Stimulated activated CD4-positive, alpha-beta T cell treated with anti-CD3 and anti-CD28 coated beads, Interleukin-15, amount 100 ng/mL, for 24 hours (primary cell): ENCODE measurements at regions not wholly inside any gene's neighbourhood (a gene's known extent, or its start where the extent isn't known, plus 50 kb on each side); places are given as distances from the start of the nearest gene placed in this dataset.
"Not testable (repeated sequence)": the region's sequence is repeated elsewhere in the genome, so short reads cannot be mapped to it uniquely, and the experiment has no call there.

Source experiments
- DNase-seq: peaks from one replicate; pipeline ENCODE4 v3.0.0-alpha.2; 2020

GRCh38 chr16:33995821-33996372 lies 536.5 kb downstream of the TP53TG3F start:
- not testable (repeated sequence) for DNase-seq

- DNase-seq: not testable (repeated sequence)
Measured at GRCh38 chr16:34001184-34001583, 541.8 kb downstream of the TP53TG3F start.

- DNase-seq: not testable (repeated sequence)
Measured at GRCh38 chr16:34001961-34002360, 542.5 kb downstream of the TP53TG3F start.

GRCh38 chr16:34014841-34015820 lies 555.7 kb downstream of the TP53TG3F start:
- DNase-seq: not testable (repeated sequence)

- not testable (repeated sequence) for DNase-seq
Measured at GRCh38 chr16:34018277-34018676, 558.9 kb downstream of the TP53TG3F start.

DNA sequence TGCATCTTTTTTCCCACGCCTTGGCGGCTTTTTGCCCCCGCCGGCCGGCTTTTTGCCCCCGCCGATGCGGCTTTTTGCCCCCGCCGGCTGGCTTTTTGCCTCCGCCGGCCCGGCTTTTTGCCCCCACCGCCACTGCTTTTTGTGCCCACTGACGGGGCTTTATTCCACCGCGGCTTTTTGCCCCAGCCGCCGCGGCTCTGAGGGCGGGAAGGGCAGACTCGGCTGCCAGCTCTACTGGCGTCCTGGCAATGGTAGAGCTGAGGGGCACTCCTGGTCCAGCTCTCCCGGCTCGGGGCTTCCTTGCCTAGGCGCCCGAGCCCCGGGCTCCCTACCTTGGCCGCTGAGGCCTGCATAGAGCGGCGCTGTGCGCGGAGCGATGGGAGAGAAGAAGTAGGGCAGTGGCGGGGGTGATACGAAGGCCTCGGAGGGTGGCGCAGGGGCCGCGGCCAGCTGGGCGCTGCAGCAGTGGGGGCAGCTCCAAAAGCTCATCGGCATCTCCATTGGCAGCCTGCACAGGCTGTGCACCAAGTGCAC lies 591.4 kb downstream of the TP53TG3F start:
- no peak for DNase-seq

- DNase-seq: no peak
Measured at GRCh38 chr16:34054137-34054536, 594.7 kb downstream of the TP53TG3F start.

DNA sequence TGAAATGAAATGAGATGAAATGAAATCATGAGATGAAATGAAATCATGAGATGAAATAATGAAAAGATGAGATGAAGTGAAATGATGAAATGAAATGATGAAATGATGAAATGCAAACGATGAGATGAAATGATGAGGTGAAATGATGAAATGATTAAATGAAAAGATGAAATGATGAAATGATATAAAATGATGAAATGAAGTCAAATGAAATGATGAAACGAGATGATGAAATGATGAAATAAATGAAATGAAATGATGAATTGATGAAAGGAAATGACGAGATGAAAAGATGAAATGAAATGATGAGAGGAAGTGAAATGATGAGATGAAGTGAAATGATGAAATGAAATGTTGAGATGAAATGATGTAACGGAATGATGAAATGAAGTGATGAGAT lies 595.6 kb downstream of the TP53TG3F start:
- no peak for DNase-seq

- not testable (repeated sequence) for DNase-seq
Measured at GRCh38 chr16:34062620-34063253, 603.3 kb downstream of the TP53TG3F start.

- DNase-seq: not testable (repeated sequence)
Measured at GRCh38 chr16:34063498-34064157, 604.2 kb downstream of the TP53TG3F start.

DNA sequence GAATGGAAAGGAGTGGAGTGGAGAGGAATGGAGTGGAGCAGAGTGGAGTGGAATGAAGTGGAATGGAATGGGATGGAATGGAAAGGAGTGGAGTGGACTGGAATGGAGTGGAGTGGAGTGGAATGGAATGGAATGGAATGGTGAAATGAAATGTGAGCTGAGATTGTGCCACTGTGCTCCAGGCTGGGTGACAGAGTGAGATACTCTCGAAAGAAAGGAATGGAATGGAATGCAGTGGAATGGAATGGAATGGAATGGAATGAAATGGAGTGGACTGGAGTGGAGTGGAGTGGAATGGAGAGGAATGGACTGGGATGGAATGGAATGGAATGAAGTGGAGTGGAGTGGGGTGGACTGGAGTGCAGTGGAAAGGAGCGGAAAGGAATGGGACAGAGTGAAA lies 605.2 kb downstream of the TP53TG3F start:
- DNase-seq: not testable (repeated sequence)

DNA sequence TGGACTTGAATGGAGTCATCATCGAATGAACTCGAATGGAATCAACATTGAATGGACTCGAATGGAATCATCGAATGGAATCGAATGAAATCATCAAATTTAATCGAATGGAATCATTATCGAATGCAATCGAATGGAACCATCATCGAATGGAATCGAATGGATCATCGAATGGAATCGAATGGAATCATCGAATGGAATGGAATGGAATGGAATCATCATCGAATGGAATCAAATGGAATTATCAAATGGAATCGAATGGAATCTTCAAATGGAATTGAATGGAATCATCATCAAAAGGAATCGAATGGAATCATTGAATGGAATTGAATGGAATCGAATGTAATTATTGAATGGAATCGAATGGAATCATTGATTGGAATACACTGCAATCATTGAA lies 610.3 kb downstream of the TP53TG3F start:
- not testable (repeated sequence) for DNase-seq

GRCh38 chr16:34078691-34079090 lies 619.3 kb downstream of the TP53TG3F start:
- no peak for DNase-seq

- not testable (repeated sequence) for DNase-seq
Measured at GRCh38 chr16:34085038-34085437, 625.6 kb downstream of the TP53TG3F start.

- not testable (repeated sequence) for DNase-seq
Measured at GRCh38 chr16:34095006-34095405, 635.6 kb downstream of the TP53TG3F start.

- DNase-seq: not testable (repeated sequence)
Measured at GRCh38 chr16:34096911-34097310, 637.5 kb downstream of the TP53TG3F start.

DNA sequence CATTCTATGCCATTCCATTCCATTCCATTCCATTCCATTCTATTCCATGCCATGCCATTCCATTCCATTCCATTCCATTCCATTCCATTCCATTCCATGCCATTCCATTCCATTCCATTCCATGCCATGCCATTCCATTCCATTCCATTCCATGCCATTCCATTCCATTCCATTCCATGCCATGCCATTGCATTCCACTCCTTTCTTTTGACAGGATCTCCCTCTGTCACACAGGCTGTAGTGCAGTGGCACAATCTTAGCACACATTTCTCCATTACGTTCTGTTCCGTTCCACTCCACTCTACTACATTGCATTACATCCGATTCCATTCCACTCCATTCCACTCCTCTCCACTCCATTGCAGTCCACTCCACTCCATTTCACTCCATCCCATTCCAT lies 637.9 kb downstream of the TP53TG3F start:
- not testable (repeated sequence) for DNase-seq

GRCh38 chr16:34098033-34098432 lies 638.6 kb downstream of the TP53TG3F start:
- DNase-seq: not testable (repeated sequence)

- DNase-seq: not testable (repeated sequence)
Measured at GRCh38 chr16:34099028-34099427, 639.6 kb downstream of the TP53TG3F start.
